HG02970 (cell line): ENCODE measurements at regions not wholly inside any gene's neighbourhood (a gene's known extent, or its start where the extent isn't known, plus 50 kb on each side); places are given as distances from the start of the nearest gene placed in this dataset.

Experiments
- ATAC-seq: cut with Tn5 transposase; IDR thresholded peaks from one replicate; pipeline ENCODE4 v1.9.1; 2021; ENCODE audit warnings: mild to moderate bottlenecking, moderate library complexity, moderate number of reproducible peaks; ENCODE audit not compliant: unreplicated experiment, low FRiP score

- no peak for ATAC-seq
Observed at GRCh38 chr12:115215544-115215943, 531.6 kb upstream of the TBX3 start.

GRCh38 chr12:115213538-115214016 lies 529.6 kb upstream of the TBX3 start:
- no peak for ATAC-seq

- ATAC-seq = no peak
Observed at GRCh38 chr12:115213118-115213517, 529.1 kb upstream of the TBX3 start.

- no peak for ATAC-seq
Observed at GRCh38 chr12:115212356-115212755, 528.4 kb upstream of the TBX3 start.

- ATAC-seq = no peak
Observed at GRCh38 chr12:115210533-115211252, 526.7 kb upstream of the TBX3 start.

- no peak for ATAC-seq
Observed at GRCh38 chr12:115209230-115209629, 525.3 kb upstream of the TBX3 start.

GRCh38 chr12:115208098-115208497 lies 524.1 kb upstream of the TBX3 start:
- ATAC-seq = no peak

- ATAC-seq = no peak
Observed at GRCh38 chr12:115207216-115207915, 523.4 kb upstream of the TBX3 start.

- no peak for ATAC-seq
Observed at GRCh38 chr12:115206801-115207200, 522.8 kb upstream of the TBX3 start.

- ATAC-seq = no peak
Observed at GRCh38 chr12:115205755-115206308, 521.9 kb upstream of the TBX3 start.

- ATAC-seq = no peak
Observed at GRCh38 chr12:115204957-115205754, 521.2 kb upstream of the TBX3 start.

- no peak for ATAC-seq
Observed at GRCh38 chr12:115203701-115204100, 519.7 kb upstream of the TBX3 start.

GRCh38 chr12:115201966-115202365 lies 518.0 kb upstream of the TBX3 start:
- ATAC-seq = no peak

GRCh38 chr12:115199831-115200230 lies 515.9 kb upstream of the TBX3 start:
- no peak for ATAC-seq

- no peak for ATAC-seq
Observed at GRCh38 chr12:115194857-115195256, 510.9 kb upstream of the TBX3 start.

GRCh38 chr12:115194448-115194847 lies 510.5 kb upstream of the TBX3 start:
- no peak for ATAC-seq

- no peak for ATAC-seq
Observed at GRCh38 chr12:115191342-115191741, 507.4 kb upstream of the TBX3 start.

- ATAC-seq = no peak
Observed at GRCh38 chr12:115190010-115190770, 506.2 kb upstream of the TBX3 start.

GRCh38 chr12:115185506-115185905 lies 501.5 kb upstream of the TBX3 start:
- ATAC-seq = no peak

GRCh38 chr12:115183752-115184151 lies 499.8 kb upstream of the TBX3 start:
- ATAC-seq = no peak
